NT2/D1 (cell line): ENCODE measurements at regions not wholly inside any gene's neighbourhood (a gene's known extent, or its start where the extent isn't known, plus 50 kb on each side); places are given as distances from the start of the nearest gene placed in this dataset.

Experiments
- DNase-seq: peaks from one replicate; pipeline ENCODE4 v3.0.0-alpha.2; 2011; ENCODE audit warnings: low read depth, low spot score
- H3K27me3 ChIP-seq: 2 replicates; pipeline ENCODE4 v1.6.0; 2011; ENCODE audit warnings: mild to moderate bottlenecking; ENCODE audit not compliant: insufficient read length, insufficient read depth
- H3K36me3 ChIP-seq: 2 replicates; pipeline ENCODE4 v1.6.1; 2011; ENCODE audit warnings: mild to moderate bottlenecking, low read length, mixed read lengths; ENCODE audit not compliant: insufficient read depth, insufficient read length
- H3K4me1 ChIP-seq: 2 replicates; pipeline ENCODE4 v1.5.1; 2011; ENCODE audit not compliant: insufficient read depth, insufficient read length
- H3K4me3 ChIP-seq: 2 replicates; pipeline ENCODE4 v1.5.1; 2011; ENCODE audit warnings: low read depth; ENCODE audit not compliant: insufficient read length
- H3K9ac ChIP-seq: 2 replicates; pipeline ENCODE4 v1.6.0; 2011; ENCODE audit warnings: low read depth; ENCODE audit not compliant: insufficient read length
- H3K9me3 ChIP-seq: 2 replicates; pipeline ENCODE4 v1.5.1; 2011; ENCODE audit warnings: mild to moderate bottlenecking, low read length; ENCODE audit not compliant: insufficient read depth
- SUZ12 ChIP-seq: IDR thresholded peaks from 2 replicates; pipeline ENCODE4 v1.6.1; 2011; ENCODE audit not compliant: insufficient read length, insufficient read depth; ENCODE audit errors: extremely low read depth
- YY1 ChIP-seq: IDR thresholded peaks from 2 replicates; pipeline ENCODE4 v1.6.1; 2011; ENCODE audit not compliant: insufficient read length, insufficient read depth
- ZNF274 ChIP-seq: IDR thresholded peaks from 2 replicates; pipeline ENCODE4 v1.6.1; 2011; ENCODE audit warnings: mild to moderate bottlenecking, low read depth, low read length

GRCh38 chr5:174275959-174276358 is 230.5 kb downstream of the NSG2 start:
- Histone ChIP-seq H3K4me1 (no peaks in the 10 kb centered on the region), H3K36me3 (no peaks in the 10 kb centered on the region), H3K9ac (no peak overlapping the region), H3K9me3 (no peaks in the 10 kb centered on the region), H3K4me3 (no peak overlapping the region), H3K27me3 (no peaks in the 10 kb centered on the region)
- no peak for DNase-seq
- TF ChIP-seq SUZ12 (no peak), ZNF274 (no peak), YY1 (no peak)

GRCh38 chr5:174281089-174281760 is 235.7 kb downstream of the NSG2 start:
- Histone ChIP-seq H3K27me3 (no peaks in the 10 kb centered on the region), H3K4me3 (no peak overlapping the region), H3K4me1 (no peaks in the 10 kb centered on the region), H3K9ac (no peak overlapping the region), H3K9me3 (no peaks in the 10 kb centered on the region), H3K36me3 (no peaks in the 10 kb centered on the region)
- TF ChIP-seq YY1, result no peak
- no peak for TF ChIP-seq SUZ12
- TF ChIP-seq ZNF274, result no peak
- no peak for DNase-seq

DNA sequence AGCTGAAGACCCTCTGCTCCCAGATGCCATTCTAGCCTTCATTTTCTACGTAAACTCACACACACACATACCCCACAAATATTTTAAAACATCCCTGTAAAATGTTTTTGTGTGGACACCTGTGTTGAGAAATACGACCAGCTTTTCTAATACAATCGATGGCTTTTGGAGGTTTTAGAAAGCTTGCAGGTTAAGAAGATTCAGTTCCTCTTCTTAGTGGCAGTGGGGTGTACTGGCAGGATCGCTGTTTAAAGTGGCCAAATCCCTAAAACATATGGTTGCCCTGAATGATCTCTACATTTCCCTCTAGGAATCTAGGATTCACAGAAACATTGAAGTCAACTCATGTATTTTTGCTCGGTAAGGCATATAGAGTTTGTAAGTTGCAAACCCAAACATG is 236.3 kb downstream of the NSG2 start:
- no peak overlapping the region for H3K4me3 ChIP-seq
- H3K36me3 ChIP-seq, result no peaks in the 10 kb centered on the region
- H3K27me3 ChIP-seq, result no peaks in the 10 kb centered on the region
- TF ChIP-seq ZNF274, result no peak
- TF ChIP-seq YY1, result no peak
- TF ChIP-seq SUZ12, result no peak
- no peaks in the 10 kb centered on the region for H3K4me1 ChIP-seq
- H3K9ac ChIP-seq, result no peak overlapping the region
- no peak for DNase-seq
- H3K9me3 ChIP-seq, result no peaks in the 10 kb centered on the region

GRCh38 chr5:174282391-174282790 is 236.9 kb downstream of the NSG2 start:
- no peaks in the 10 kb centered on the region for H3K4me1 ChIP-seq
- no peak for TF ChIP-seq SUZ12
- no peak for TF ChIP-seq ZNF274
- no peak for TF ChIP-seq YY1
- H3K9ac ChIP-seq, result no peak overlapping the region
- no peaks in the 10 kb centered on the region for H3K27me3 ChIP-seq
- no peaks in the 10 kb centered on the region for H3K36me3 ChIP-seq
- no peak for DNase-seq
- no peaks in the 10 kb centered on the region for H3K9me3 ChIP-seq
- H3K4me3 ChIP-seq, result no peak overlapping the region

- no peaks in the 10 kb centered on the region for H3K4me1 ChIP-seq
- H3K27me3 ChIP-seq, result no peaks in the 10 kb centered on the region
- H3K9ac ChIP-seq, result no peak overlapping the region
- TF ChIP-seq SUZ12 (no peak), ZNF274 (no peak), YY1 (no peak)
- H3K4me3 ChIP-seq, result no peak overlapping the region
- no peaks in the 10 kb centered on the region for H3K9me3 ChIP-seq
- H3K36me3 ChIP-seq, result no peaks in the 10 kb centered on the region
- no peak for DNase-seq
Observed at GRCh38 chr5:174283211-174284005, 237.9 kb downstream of the NSG2 start.

DNA sequence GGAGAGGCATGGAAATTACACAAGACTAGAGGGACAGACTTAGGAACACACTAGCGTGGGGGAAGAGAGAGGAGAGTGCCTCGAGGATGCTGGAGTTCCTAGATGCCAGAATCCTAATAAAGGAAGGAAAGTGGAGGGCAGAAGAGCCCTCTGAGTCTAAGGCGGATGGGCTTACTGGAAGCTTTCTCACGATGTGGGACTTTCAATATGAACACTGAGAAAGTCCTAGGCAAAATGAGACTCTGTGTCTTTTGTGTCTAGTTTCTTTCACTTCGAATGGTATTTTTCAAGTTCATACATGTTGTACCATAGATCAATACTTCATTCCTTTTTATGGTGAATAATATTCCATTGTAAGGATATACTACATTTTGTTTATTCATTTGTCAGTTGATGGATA is 239.4 kb downstream of the NSG2 start:
- DNase-seq, result no peak
- H3K4me3 ChIP-seq, result no peak overlapping the region
- no peak overlapping the region for H3K9ac ChIP-seq
- H3K36me3 ChIP-seq, result no peaks in the 10 kb centered on the region
- H3K9me3 ChIP-seq, result no peaks in the 10 kb centered on the region
- H3K27me3 ChIP-seq, result no peaks in the 10 kb centered on the region
- H3K4me1 ChIP-seq, result no peaks in the 10 kb centered on the region
- TF ChIP-seq ZNF274 (no peak), YY1 (no peak), SUZ12 (no peak)

DNA sequence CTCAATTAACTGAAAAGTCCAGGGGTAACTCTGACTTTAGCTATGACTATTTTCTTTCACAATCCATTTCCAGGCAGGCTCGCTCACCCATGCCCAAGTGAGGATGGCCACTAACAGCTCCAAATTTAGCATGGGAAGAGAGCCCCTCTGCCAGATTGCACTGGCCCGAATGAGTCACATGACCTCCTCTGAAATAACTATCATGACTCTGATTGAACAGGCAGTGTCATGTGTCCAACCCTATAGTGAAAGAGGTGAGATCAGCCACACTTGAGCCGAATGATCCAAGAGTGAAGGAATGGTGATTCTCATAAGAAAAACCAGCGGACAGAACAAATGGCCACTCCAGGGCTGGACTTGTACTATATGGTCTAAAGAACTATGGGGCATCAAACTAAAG is 242.3 kb downstream of the NSG2 start:
- Histone ChIP-seq H3K4me3 (no peak overlapping the region), H3K9ac (no peak overlapping the region), H3K36me3 (no peaks in the 10 kb centered on the region), H3K4me1 (no peaks in the 10 kb centered on the region), H3K27me3 (no peaks in the 10 kb centered on the region), H3K9me3 (no peaks in the 10 kb centered on the region)
- DNase-seq, result no peak
- TF ChIP-seq ZNF274 (no peak), SUZ12 (no peak), YY1 (no peak)
